GM12874 (cell line): ENCODE measurements at regions not wholly inside any gene's neighbourhood (a gene's known extent, or its start where the extent isn't known, plus 50 kb on each side); places are given as distances from the start of the nearest gene placed in this dataset.

Experiments
- CTCF ChIP-seq: IDR thresholded peaks from 2 replicates; pipeline ENCODE4 v1.5.1; 2011; ENCODE audit warnings: low read depth, mild to moderate bottlenecking, control low read depth, low read length, moderate library complexity; ENCODE audit not compliant: insufficient read depth

GRCh38 chr5:6184481-6184880 is 193.9 kb downstream of the MED10 start:
- TF ChIP-seq CTCF: no peak

GRCh38 chr5:6183391-6184390 is 194.7 kb downstream of the MED10 start:
- no peak for TF ChIP-seq CTCF

GRCh38 chr5:6182271-6182815 is 196.0 kb downstream of the MED10 start:
- no peak for TF ChIP-seq CTCF

- no peak for TF ChIP-seq CTCF
These were observed 196.5 kb downstream of the MED10 start for GRCh38 chr5:6181871-6182270.

- no peak for TF ChIP-seq CTCF
These were observed 197.1 kb downstream of the MED10 start for GRCh38 chr5:6181147-6181729.

- no peak for TF ChIP-seq CTCF
These were observed 198.0 kb downstream of the MED10 start for GRCh38 chr5:6180231-6180872.
